D721Med (cell line): ENCODE measurements at regions not wholly inside any gene's neighbourhood (a gene's known extent, or its start where the extent isn't known, plus 50 kb on each side); places are given as distances from the start of the nearest gene placed in this dataset.
"Not testable (repeated sequence)": the region's sequence is repeated elsewhere in the genome, so short reads cannot be mapped to it uniquely, and the experiment has no call there.

Source experiments
- DNase-seq: peaks from one replicate; pipeline ENCODE4 v3.0.0; 2011; ENCODE audit warnings: low spot score; ENCODE audit not compliant: insufficient read length
- FAIRE-seq: peaks from 2 replicates; lab custom pipeline; 2011; peaks lifted over from hg19 to GRCh38; lab: Jason Lieb, UNC
- CTCF ChIP-seq: IDR thresholded peaks from 2 replicates; pipeline ENCODE4 v1.5.1; 2012; ENCODE audit warnings: mild to moderate bottlenecking, control low read depth; ENCODE audit not compliant: insufficient read depth; ENCODE audit errors: missing control alignments

- DNase-seq (no peak), FAIRE-seq (no peak)
- TF ChIP-seq CTCF, result no peak
Observed at GRCh38 chr12:74242088-74242487, 295.5 kb upstream of the ATXN7L3B start.

GRCh38 chr12:74245458-74245857 lies 292.2 kb upstream of the ATXN7L3B start:
- FAIRE-seq, result no peak
- TF ChIP-seq CTCF, result no peak
- DNase-seq, result no peak

- DNase-seq, result no peak
- TF ChIP-seq CTCF, result no peak
- FAIRE-seq, result no peak
Observed at GRCh38 chr12:74250891-74251290, 286.7 kb upstream of the ATXN7L3B start.

- FAIRE-seq, DNase-seq: not testable (repeated sequence)
Observed at GRCh38 chr12:74253826-74254225, 283.8 kb upstream of the ATXN7L3B start.

- no peak for DNase-seq
- no peak for FAIRE-seq
- no peak for TF ChIP-seq CTCF
Observed at GRCh38 chr12:74254784-74255183, 282.9 kb upstream of the ATXN7L3B start.

GRCh38 chr12:74259199-74259598 lies 278.4 kb upstream of the ATXN7L3B start:
- DNase-seq, result no peak
- FAIRE-seq, result peak; percentile 29
- TF ChIP-seq CTCF, result no peak

- FAIRE-seq (no peak), DNase-seq (no peak)
- no peak for TF ChIP-seq CTCF
Observed at GRCh38 chr12:74264692-74265091, 272.9 kb upstream of the ATXN7L3B start.

GRCh38 chr12:74269355-74269754 lies 268.3 kb upstream of the ATXN7L3B start:
- not testable (repeated sequence) for DNase-seq, FAIRE-seq
